PC-9 (cell line): ENCODE measurements at regions not wholly inside any gene's neighbourhood (a gene's known extent, or its start where the extent isn't known, plus 50 kb on each side); places are given as distances from the start of the nearest gene placed in this dataset.

ENCODE experiments used
- BruUV-seq: library from RNA; stranded (reverse); fragments of 400-500 nt; replicated peaks from 2 replicates; lab custom pipeline; 2021; lab: Mats Ljungman, UMichigan
- CTCF ChIA-PET: fragments of 300-600 bp; sonication (Branson Sonifier 250); formaldehyde crosslinking; loops from one replicate; lab custom pipeline; 2022; ENCODE audit warnings: antibody characterized with exemption; lab: Charles Lee
- POLR2A ChIA-PET: fragments of 300-600 bp; sonication (Branson Sonifier 250); formaldehyde crosslinking; loops from one replicate; lab custom pipeline; 2022; ENCODE audit warnings: antibody characterized with exemption; ENCODE audit not compliant: unreplicated experiment; lab: Charles Lee
- DNase-seq, 2 experiments: peaks; one replicate each; pipeline versions ENCODE4 v3.0.0 to v3.0.0-alpha.2; 2015 to 2022; ENCODE audit warnings: mixed read lengths in 1 of 2
- H2AFZ ChIP-seq: fragments of 200-600 bp; sonication (generic); 2 replicates; pipeline ENCODE4 v1.8.1; 2017; ENCODE audit warnings: antibody characterized with exemption
- H3F3A ChIP-seq: fragments of 200-600 bp; sonication (generic); 2 replicates; pipeline ENCODE4 v1.8.1; 2017; ENCODE audit warnings: antibody characterized with exemption, mild to moderate bottlenecking, low read depth; ENCODE audit not compliant: insufficient read depth
- H3K27ac ChIP-seq: fragments of 200-600 bp; sonication (generic); 2 replicates; pipeline ENCODE4 v1.6.1; 2016; ENCODE audit warnings: mixed run types
- H3K27me3 ChIP-seq: fragments of 200-600 bp; sonication (generic); 2 replicates; pipeline ENCODE4 v1.6.1; 2016; ENCODE audit warnings: low read depth, mixed run types; ENCODE audit not compliant: insufficient read depth
- H3K36me3 ChIP-seq: fragments of 200-600 bp; sonication (generic); 2 replicates; pipeline ENCODE4 v1.6.1; 2016; ENCODE audit warnings: low read depth, mixed run types
- H3K4me1 ChIP-seq: fragments of 200-600 bp; sonication (generic); replicated peaks from 2 replicates; pipeline ENCODE4 v1.6.1; 2016; ENCODE audit warnings: mixed run types; ENCODE audit not compliant: insufficient read depth
- H3K4me2 ChIP-seq: fragments of 200-600 bp; sonication (generic); 2 replicates; pipeline ENCODE4 v1.6.1; 2017; ENCODE audit warnings: mixed run types
- H3K4me3 ChIP-seq: fragments of 200-600 bp; sonication (generic); 2 replicates; pipeline ENCODE4 v1.6.1; 2016; ENCODE audit warnings: mixed run types
- H3K79me2 ChIP-seq: fragments of 200-600 bp; sonication (generic); 2 replicates; pipeline ENCODE4 v1.6.1; 2017; ENCODE audit warnings: low read depth, mixed run types
- H3K9me2 ChIP-seq: fragments of 200-600 bp; sonication (generic); 2 replicates; pipeline ENCODE4 v1.8.1; 2017; ENCODE audit warnings: mild to moderate bottlenecking; ENCODE audit not compliant: insufficient read depth
- H3K9me3 ChIP-seq: fragments of 200-600 bp; sonication (generic); 2 replicates; pipeline ENCODE4 v1.8.1; 2016; ENCODE audit warnings: low read depth; ENCODE audit not compliant: insufficient read depth
- H4K20me1 ChIP-seq: fragments of 200-600 bp; sonication (generic); 2 replicates; pipeline ENCODE4 v1.8.1; 2017; ENCODE audit not compliant: insufficient read depth
- EZH2 ChIP-seq: fragments of 200-600 bp; sonication (generic); IDR thresholded peaks from 2 replicates; pipeline ENCODE4 v1.8.0; 2017; ENCODE audit warnings: antibody characterized with exemption, low read depth
- intact Hi-C: fragments of 100-400 bp; cut with micrococcal nuclease; formaldehyde crosslinking; loops from one replicate; pipeline ENCODE4 v1.10.0; 2022; ENCODE audit not compliant: unreplicated experiment
- TF ChIP-seq, protein P1 (sequence below): fragments of 200-600 bp; sonication (generic); conservative IDR thresholded peaks from 2 replicates; pipeline ENCODE4 v1.6.1; 2017; ENCODE audit warnings: mixed run types, antibody characterized with exemption, mild to moderate bottlenecking, moderate library complexity

DNA sequence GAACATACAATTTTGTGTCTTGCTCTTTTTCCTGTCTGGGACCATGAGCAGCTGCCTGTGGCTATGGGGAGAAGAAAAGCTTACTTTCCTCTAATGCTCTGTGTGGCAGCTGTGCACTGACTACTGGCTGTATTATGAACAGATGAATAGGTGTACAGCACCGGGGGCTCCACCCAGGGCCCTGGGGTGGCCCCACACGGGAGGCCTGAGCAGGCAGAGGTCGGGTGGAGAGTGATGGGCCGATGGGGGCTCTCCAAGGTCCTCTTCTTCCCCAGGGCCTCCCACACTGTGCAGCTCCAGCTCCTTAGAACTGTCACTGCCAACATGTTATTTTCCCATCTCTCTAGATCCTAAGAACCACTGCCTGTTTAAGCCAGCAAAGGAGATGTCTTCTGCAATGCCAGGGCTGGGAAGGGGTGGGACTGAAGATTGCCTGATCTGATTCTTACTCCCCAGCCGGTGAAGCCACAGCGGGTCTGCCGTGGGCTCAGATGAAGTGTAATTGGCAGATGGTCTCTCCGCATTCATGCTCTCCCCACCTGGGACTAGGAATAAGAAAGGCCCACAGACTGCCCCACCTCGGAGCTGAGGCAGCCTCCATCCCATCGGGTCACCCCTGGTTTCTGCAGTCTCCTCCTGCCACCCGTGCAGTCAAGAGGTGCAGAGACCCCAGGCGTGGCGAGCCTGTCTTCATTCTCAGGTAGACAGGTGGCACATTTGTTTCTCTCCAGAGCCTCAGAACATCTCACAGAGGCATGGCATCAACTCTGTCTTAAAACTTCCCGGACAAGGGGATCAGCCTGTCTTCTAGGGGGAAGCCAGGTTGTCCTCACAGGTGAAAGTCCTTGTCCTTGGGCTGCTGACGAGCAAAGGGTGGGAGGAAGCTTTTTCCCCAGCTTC, 186.5 kb upstream of the GALNT2 start:
- Histone ChIP-seq H3K9me3 (no peaks in the 10 kb centered on the region), H3F3A (no peaks in the 10 kb centered on the region), H3K27ac (no peak overlapping the region), H3K36me3 (no peaks in the 10 kb centered on the region), H4K20me1 (no peaks in the 10 kb centered on the region), H3K4me2 (no peak overlapping the region), H3K4me1 (no peaks in the 10 kb centered on the region), H3K27me3 (peaks cover 29% of the 10 kb centered on the region), H3K79me2 (no peaks in the 10 kb centered on the region), H3K4me3 (no peak overlapping the region), H2AFZ (no peak overlapping the region), H3K9me2 (no peaks in the 10 kb centered on the region)
- CTCF ChIA-PET = no interaction called here
- BruUV-seq = no TSS peak
- TF ChIP-seq, protein P1, sequence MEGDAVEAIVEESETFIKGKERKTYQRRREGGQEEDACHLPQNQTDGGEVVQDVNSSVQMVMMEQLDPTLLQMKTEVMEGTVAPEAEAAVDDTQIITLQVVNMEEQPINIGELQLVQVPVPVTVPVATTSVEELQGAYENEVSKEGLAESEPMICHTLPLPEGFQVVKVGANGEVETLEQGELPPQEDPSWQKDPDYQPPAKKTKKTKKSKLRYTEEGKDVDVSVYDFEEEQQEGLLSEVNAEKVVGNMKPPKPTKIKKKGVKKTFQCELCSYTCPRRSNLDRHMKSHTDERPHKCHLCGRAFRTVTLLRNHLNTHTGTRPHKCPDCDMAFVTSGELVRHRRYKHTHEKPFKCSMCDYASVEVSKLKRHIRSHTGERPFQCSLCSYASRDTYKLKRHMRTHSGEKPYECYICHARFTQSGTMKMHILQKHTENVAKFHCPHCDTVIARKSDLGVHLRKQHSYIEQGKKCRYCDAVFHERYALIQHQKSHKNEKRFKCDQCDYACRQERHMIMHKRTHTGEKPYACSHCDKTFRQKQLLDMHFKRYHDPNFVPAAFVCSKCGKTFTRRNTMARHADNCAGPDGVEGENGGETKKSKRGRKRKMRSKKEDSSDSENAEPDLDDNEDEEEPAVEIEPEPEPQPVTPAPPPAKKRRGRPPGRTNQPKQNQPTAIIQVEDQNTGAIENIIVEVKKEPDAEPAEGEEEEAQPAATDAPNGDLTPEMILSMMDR = no peak
- no peak for TF ChIP-seq EZH2
- intact Hi-C loops = no loop called here
- POLR2A ChIA-PET = no interaction called here
- DNase-seq = no peak

DNA sequence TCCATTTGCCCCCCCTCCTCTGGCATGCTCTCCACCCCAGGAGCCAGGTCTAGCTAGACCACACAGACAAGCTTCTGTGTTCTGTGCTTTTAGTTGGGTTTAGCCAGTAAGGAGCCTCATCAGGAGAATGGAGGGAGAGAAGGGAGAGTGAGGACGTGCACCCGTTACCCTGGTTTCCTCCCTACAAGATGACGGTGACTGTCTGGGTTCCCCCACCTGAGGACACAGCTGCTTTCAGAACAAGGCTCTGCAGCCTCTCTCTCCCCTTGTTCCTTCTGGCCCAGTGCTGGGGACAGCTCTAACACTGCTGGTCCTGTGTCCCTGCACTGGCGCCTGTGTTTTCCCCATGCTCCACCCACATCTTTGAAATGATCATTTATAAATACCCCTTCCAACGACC, 184.4 kb upstream of the GALNT2 start:
- ChIA-PET POLR2A (no interaction called here), CTCF (no interaction called here)
- TF ChIP-seq, protein P1 = no peak
- TF ChIP-seq EZH2 = no peak
- peaks cover 9% of the 10 kb centered on the region for H3K4me1 ChIP-seq
- no peaks in the 10 kb centered on the region for H3K9me3 ChIP-seq
- DNase-seq = no peak
- H3K9me2 ChIP-seq = no peaks in the 10 kb centered on the region
- BruUV-seq = no TSS peak
- no peak overlapping the region for H3K4me2 ChIP-seq
- no peaks in the 10 kb centered on the region for H3K79me2 ChIP-seq
- H2AFZ ChIP-seq = no peak overlapping the region
- no peak overlapping the region for H3K27ac ChIP-seq
- H4K20me1 ChIP-seq = no peaks in the 10 kb centered on the region
- H3K36me3 ChIP-seq = no peaks in the 10 kb centered on the region
- H3F3A ChIP-seq = peaks cover 8% of the 10 kb centered on the region; the same call in 1 of the 2 replicates
- intact Hi-C loops = no loop called here
- H3K4me3 ChIP-seq = no peak overlapping the region
- H3K27me3 ChIP-seq = peaks cover 29% of the 10 kb centered on the region

DNA sequence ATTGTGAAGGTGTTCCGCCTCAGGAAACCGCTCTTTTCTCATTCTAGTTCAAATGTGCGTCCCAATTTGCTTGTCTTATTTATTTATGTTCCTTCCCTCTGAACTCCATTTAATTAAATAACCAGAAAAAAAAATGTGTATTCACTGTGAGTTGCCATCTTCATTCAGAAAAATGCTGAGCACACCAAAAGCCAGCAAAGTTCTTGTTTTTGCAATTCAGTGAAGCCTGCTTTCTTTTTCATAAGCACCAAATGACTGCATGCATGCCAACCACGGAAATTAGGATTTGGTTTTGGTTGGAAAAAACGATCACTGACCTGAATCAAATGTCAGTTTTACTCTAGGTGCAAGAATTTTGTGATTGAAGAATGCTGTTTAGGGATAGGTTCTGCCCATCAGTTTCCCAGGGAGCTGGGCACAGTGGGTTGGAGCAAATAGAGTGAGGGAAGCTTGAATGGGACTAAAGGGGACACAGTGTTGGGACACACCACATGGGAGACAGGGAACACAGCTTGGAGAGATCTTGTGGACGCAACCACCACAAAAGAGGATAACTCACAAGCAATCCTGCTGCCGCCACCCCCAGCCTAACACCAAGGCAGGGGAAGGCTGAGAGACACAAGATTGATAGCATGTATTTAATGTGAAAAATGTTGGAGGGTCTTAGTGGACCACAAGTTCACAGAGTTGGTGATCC, 183.4 kb upstream of the GALNT2 start:
- TF ChIP-seq, protein P1 = no peak
- no peak for TF ChIP-seq EZH2
- no peaks in the 10 kb centered on the region for H3K36me3 ChIP-seq
- no peak overlapping the region for H3K4me3 ChIP-seq
- no peak for DNase-seq
- ChIA-PET POLR2A (no interaction called here), CTCF (no interaction called here)
- peaks cover 17% of the 10 kb centered on the region for H3K4me1 ChIP-seq
- peaks cover 14% of the 10 kb centered on the region; the same call in 1 of the 2 replicates for H3F3A ChIP-seq
- H3K4me2 ChIP-seq = no peak overlapping the region
- no peaks in the 10 kb centered on the region for H3K9me3 ChIP-seq
- no TSS peak for BruUV-seq
- no peaks in the 10 kb centered on the region for H3K79me2 ChIP-seq
- no peaks in the 10 kb centered on the region for H3K9me2 ChIP-seq
- H4K20me1 ChIP-seq = no peaks in the 10 kb centered on the region
- peaks cover 23% of the 10 kb centered on the region for H3K27me3 ChIP-seq
- H2AFZ ChIP-seq = no peak overlapping the region
- intact Hi-C loops = no loop called here
- H3K27ac ChIP-seq = no peak overlapping the region
